ENCODE measurements at regions not wholly inside any gene's neighbourhood (a gene's known extent, or its start where the extent isn't known, plus 50 kb on each side); places are given as distances from the start of the nearest gene placed in this dataset.
A peak's percentile ranks its signal among the peaks of the same experiment; 100 is the strongest.

DNA sequence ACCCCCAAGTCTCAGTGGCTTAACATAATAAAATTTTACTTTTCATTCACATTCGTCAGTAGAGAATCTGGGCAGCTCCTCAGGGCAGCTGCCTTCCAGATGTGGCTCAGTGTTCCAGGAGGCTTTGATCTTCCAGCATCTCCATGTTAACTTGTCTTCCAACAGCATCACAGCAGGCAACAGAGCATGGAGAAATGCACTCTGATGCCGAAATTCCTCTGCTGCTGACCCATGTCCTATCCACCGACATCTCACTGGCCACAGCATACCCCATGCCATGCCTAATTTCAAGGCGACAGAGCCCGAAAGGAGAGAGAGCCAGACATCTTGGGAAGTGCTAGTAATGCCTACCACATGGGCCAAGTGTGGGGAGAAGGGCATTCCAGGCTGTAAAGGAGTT lies 64.9 kb upstream of the MEDAG start:
- H3K36me3 ChIP-seq (ENCODE audit: control insufficient read depth in 2 of 2, insufficient read depth in 1 of 2, low read length in 2 of 2), result no peaks in the 10 kb centered on the region
- H3K4me3 ChIP-seq (ENCODE audit: low read depth, low read length), result no peak overlapping the region
- H3K9me3 ChIP-seq (ENCODE audit: control insufficient read depth, insufficient read depth, low read depth, low read length), result no peaks in the 10 kb centered on the region
- no peaks in the 10 kb centered on the region for H3K4me1 ChIP-seq (ENCODE audit: control insufficient read depth, insufficient read depth, low read length)
- no peak overlapping the region for H3K27ac ChIP-seq (ENCODE audit: extremely low read depth, low read depth, low read length)
- no peak for TF ChIP-seq ZNF223 (tag by site-specific recombination; IDR thresholded peaks at IDR 0.05)
- POLR2A ChIA-PET, result no interaction called here
- CTCF ChIA-PET, result interaction anchor here (0.6 kb wide), 1 partner anchor 163 kb away, joined by 3 read pairs; no protein-coding TSS in a partner anchor

GRCh38 chr13:30843548-30843947 lies 62.5 kb upstream of the MEDAG start:
- ChIA-PET CTCF (no interaction called here), POLR2A (no interaction called here)
- no peak overlapping the region for H3K4me3 ChIP-seq (ENCODE audit: low read depth, low read length)
- H3K4me1 ChIP-seq (ENCODE audit: control insufficient read depth, insufficient read depth, low read length), result peaks cover 2% of the 10 kb centered on the region; the same call in 1 of the 2 replicates
- H3K9me3 ChIP-seq (ENCODE audit: control insufficient read depth, insufficient read depth, low read depth, low read length), result no peaks in the 10 kb centered on the region
- H3K36me3 ChIP-seq (ENCODE audit: control insufficient read depth in 2 of 2, insufficient read depth in 1 of 2, low read length in 2 of 2), result no peaks in the 10 kb centered on the region
- H3K27ac ChIP-seq (ENCODE audit: extremely low read depth, low read depth, low read length), result no peak overlapping the region
- TF ChIP-seq ZNF785 (tag by site-specific recombination; IDR thresholded peaks at IDR 0.05) (no peak), ZNF76 (tag by site-specific recombination; IDR thresholded peaks at IDR 0.05; ENCODE audit: borderline replicate concordance, low read depth) (no peak), ZNF354C (tag by site-specific recombination; IDR thresholded peaks at IDR 0.05; ENCODE audit: borderline replicate concordance, low read depth) (0 out of 2 replicates have a peak, but pooled peaks have one; percentile 12)
- TF ChIP-seq, protein P1, sequence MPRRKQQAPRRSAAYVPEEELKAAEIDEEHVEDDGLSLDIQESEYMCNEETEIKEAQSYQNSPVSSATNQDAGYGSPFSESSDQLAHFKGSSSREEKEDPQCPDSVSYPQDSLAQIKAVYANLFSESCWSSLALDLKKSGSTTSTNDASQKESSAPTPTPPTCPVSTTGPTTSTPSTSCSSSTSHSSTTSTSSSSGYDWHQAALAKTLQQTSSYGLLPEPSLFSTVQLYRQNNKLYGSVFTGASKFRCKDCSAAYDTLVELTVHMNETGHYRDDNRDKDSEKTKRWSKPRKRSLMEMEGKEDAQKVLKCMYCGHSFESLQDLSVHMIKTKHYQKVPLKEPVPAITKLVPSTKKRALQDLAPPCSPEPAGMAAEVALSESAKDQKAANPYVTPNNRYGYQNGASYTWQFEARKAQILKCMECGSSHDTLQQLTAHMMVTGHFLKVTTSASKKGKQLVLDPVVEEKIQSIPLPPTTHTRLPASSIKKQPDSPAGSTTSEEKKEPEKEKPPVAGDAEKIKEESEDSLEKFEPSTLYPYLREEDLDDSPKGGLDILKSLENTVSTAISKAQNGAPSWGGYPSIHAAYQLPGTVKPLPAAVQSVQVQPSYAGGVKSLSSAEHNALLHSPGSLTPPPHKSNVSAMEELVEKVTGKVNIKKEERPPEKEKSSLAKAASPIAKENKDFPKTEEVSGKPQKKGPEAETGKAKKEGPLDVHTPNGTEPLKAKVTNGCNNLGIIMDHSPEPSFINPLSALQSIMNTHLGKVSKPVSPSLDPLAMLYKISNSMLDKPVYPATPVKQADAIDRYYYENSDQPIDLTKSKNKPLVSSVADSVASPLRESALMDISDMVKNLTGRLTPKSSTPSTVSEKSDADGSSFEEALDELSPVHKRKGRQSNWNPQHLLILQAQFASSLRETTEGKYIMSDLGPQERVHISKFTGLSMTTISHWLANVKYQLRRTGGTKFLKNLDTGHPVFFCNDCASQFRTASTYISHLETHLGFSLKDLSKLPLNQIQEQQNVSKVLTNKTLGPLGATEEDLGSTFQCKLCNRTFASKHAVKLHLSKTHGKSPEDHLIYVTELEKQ (tag by site-specific recombination; IDR thresholded peaks at IDR 0.05; ENCODE audit: borderline replicate concordance), result no peak
- TF ChIP-seq, protein P2, sequence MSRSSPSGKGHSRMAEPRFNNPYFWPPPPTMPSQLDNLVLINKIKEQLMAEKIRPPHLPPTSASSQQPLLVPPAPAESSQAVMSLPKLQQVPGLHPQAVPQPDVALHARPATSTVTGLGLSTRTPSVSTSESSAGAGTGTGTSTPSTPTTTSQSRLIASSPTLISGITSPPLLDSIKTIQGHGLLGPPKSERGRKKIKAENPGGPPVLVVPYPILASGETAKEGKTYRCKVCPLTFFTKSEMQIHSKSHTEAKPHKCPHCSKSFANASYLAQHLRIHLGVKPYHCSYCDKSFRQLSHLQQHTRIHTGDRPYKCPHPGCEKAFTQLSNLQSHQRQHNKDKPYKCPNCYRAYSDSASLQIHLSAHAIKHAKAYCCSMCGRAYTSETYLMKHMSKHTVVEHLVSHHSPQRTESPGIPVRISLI (tag by site-specific recombination; IDR thresholded peaks at IDR 0.05), result no peak
- TF ChIP-seq, protein P3, sequence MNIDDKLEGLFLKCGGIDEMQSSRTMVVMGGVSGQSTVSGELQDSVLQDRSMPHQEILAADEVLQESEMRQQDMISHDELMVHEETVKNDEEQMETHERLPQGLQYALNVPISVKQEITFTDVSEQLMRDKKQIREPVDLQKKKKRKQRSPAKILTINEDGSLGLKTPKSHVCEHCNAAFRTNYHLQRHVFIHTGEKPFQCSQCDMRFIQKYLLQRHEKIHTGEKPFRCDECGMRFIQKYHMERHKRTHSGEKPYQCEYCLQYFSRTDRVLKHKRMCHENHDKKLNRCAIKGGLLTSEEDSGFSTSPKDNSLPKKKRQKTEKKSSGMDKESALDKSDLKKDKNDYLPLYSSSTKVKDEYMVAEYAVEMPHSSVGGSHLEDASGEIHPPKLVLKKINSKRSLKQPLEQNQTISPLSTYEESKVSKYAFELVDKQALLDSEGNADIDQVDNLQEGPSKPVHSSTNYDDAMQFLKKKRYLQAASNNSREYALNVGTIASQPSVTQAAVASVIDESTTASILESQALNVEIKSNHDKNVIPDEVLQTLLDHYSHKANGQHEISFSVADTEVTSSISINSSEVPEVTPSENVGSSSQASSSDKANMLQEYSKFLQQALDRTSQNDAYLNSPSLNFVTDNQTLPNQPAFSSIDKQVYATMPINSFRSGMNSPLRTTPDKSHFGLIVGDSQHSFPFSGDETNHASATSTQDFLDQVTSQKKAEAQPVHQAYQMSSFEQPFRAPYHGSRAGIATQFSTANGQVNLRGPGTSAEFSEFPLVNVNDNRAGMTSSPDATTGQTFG (tag by site-specific recombination; IDR thresholded peaks at IDR 0.05; ENCODE audit: borderline replicate concordance), result no peak

- Histone ChIP-seq H3K27ac (ENCODE audit: extremely low read depth, low read depth, low read length) (no peak overlapping the region), H3K9me3 (ENCODE audit: control insufficient read depth, insufficient read depth, low read depth, low read length) (no peaks in the 10 kb centered on the region), H3K4me3 (ENCODE audit: low read depth, low read length) (no peak overlapping the region), H3K4me1 (ENCODE audit: control insufficient read depth, insufficient read depth, low read length) (peaks cover 2% of the 10 kb centered on the region; the same call in 1 of the 2 replicates), H3K36me3 (ENCODE audit: control insufficient read depth in 2 of 2, insufficient read depth in 1 of 2, low read length in 2 of 2) (no peaks in the 10 kb centered on the region)
- POLR2A ChIA-PET, result no interaction called here
- CTCF ChIA-PET, result no interaction called here
- TF ChIP-seq ZNF501 (tag by site-specific recombination; IDR thresholded peaks at IDR 0.05), result no peak
- TF ChIP-seq, protein P4, sequence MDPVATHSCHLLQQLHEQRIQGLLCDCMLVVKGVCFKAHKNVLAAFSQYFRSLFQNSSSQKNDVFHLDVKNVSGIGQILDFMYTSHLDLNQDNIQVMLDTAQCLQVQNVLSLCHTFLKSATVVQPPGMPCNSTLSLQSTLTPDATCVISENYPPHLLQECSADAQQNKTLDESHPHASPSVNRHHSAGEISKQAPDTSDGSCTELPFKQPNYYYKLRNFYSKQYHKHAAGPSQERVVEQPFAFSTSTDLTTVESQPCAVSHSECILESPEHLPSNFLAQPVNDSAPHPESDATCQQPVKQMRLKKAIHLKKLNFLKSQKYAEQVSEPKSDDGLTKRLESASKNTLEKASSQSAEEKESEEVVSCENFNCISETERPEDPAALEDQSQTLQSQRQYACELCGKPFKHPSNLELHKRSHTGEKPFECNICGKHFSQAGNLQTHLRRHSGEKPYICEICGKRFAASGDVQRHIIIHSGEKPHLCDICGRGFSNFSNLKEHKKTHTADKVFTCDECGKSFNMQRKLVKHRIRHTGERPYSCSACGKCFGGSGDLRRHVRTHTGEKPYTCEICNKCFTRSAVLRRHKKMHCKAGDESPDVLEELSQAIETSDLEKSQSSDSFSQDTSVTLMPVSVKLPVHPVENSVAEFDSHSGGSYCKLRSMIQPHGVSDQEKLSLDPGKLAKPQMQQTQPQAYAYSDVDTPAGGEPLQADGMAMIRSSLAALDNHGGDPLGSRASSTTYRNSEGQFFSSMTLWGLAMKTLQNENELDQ (tag by site-specific recombination; IDR thresholded peaks at IDR 0.05; ENCODE audit: low read depth), result no peak
- TF ChIP-seq ZNF677 (tag by site-specific recombination; IDR thresholded peaks at IDR 0.05), result no peak
- TF ChIP-seq ZSCAN4 (tag by site-specific recombination; IDR thresholded peaks at IDR 0.05), result peak; percentile 87
- TF ChIP-seq ZNF560 (tag by site-specific recombination; IDR thresholded peaks at IDR 0.05; ENCODE audit: borderline replicate concordance), result no peak
- no peak for TF ChIP-seq ZNF202 (tag by site-specific recombination; IDR thresholded peaks at IDR 0.05; ENCODE audit: borderline replicate concordance)
- TF ChIP-seq ZNF169 (tag by site-specific recombination; IDR thresholded peaks at IDR 0.05), result no peak
- no peak for TF ChIP-seq BCL6B (tag by site-specific recombination; IDR thresholded peaks at IDR 0.05)
- TF ChIP-seq ZNF239 (tag by site-specific recombination; IDR thresholded peaks at IDR 0.05), result 0 out of 2 replicates have a peak, but pooled peaks have one; percentile 11
- peak; percentile 79; the same call in 1 of the 2 replicates for TF ChIP-seq ZNF175 (tag by site-specific recombination; IDR thresholded peaks at IDR 0.05)
Observed at GRCh38 chr13:30844548-30845296, 61.3 kb upstream of the MEDAG start.

Data from HEK293 (cell line).